ENCODE measurements at regions not wholly inside any gene's neighbourhood (a gene's known extent, or its start where the extent isn't known, plus 50 kb on each side); places are given as distances from the start of the nearest gene placed in this dataset.

GRCh38 chr13:70894258-70894657 lies 786.0 kb upstream of the KLHL1 start:
- TF ChIP-seq POLR2A (IDR thresholded peaks at IDR 0.05; ENCODE audit: low read depth, low read length): no peak
- TF ChIP-seq POLR2AphosphoS5 (IDR thresholded peaks at IDR 0.05; ENCODE audit: low read depth, low read length): no peak
